ENCODE measurements at regions not wholly inside any gene's neighbourhood (a gene's known extent, or its start where the extent isn't known, plus 50 kb on each side); places are given as distances from the start of the nearest gene placed in this dataset.

DNA sequence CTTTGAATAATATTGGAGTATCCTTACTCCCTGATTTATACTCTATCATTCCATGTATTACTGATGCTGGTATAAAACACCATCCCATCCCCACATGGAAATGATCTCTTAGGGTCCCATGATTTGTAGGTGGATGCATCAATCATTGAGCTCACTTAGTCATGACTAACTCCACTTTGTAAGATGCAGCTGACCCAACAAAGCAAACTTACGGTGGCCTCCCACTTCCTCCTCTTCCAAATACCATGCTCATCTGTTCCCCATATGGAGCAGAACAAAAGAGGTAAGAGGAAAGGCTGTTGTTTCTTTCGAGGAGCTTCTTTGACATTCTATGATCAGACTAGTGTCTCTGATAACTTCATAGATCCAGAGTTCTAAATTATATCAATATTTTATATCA, 640.2 kb upstream of the SLC39A10 start:
- FAIRE-seq (no peak), DNase-seq (ENCODE audit: insufficient read length, low spot score) (no peak)
- TF ChIP-seq CTCF (IDR thresholded peaks at IDR 0.05; ENCODE audit: insufficient read depth, missing control alignments) = no peak

DNA sequence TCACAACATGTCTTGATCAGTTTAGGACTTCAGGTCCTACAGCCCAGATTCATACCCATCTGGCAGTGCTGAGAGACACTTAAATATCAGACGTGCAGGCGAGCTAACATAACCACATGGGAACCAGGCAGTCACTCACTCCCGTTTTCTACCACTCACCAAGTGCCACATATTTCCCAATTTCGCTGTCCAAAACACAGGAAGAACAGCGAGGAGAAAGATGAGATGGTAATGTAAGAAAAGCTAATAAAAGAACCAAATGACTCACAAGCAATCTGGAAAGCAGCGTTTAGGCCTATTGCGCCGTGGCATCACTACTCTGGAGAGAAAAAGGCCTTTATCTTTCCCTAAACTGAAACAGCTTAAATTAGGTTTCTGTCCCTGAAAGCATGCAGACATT, 647.8 kb upstream of the SLC39A10 start:
- DNase-seq (ENCODE audit: insufficient read length, low spot score) (no peak), FAIRE-seq (no peak)
- TF ChIP-seq CTCF (IDR thresholded peaks at IDR 0.05; ENCODE audit: insufficient read depth, missing control alignments) = no peak

DNA sequence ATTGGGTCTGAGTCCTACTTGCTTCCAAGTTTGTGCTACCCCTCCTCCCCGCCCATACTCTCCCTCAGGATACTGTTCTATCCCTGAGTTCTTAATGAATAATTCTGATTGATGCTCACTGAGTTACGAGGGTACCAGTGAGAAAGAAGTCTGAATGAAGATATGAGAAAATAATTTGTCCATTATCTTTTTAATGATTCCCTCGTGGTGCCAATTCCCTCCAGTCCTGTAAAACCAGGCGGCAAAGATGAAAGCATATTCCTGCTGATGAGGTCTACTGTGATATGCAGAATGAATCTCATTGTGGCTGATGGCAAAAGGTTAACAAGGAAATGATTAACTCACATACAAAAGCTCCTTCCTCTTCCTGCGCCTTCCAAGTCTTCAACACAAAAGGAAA, 650.2 kb upstream of the SLC39A10 start:
- no peak for TF ChIP-seq CTCF (IDR thresholded peaks at IDR 0.05; ENCODE audit: insufficient read depth, missing control alignments)
- no peak for FAIRE-seq

DNA sequence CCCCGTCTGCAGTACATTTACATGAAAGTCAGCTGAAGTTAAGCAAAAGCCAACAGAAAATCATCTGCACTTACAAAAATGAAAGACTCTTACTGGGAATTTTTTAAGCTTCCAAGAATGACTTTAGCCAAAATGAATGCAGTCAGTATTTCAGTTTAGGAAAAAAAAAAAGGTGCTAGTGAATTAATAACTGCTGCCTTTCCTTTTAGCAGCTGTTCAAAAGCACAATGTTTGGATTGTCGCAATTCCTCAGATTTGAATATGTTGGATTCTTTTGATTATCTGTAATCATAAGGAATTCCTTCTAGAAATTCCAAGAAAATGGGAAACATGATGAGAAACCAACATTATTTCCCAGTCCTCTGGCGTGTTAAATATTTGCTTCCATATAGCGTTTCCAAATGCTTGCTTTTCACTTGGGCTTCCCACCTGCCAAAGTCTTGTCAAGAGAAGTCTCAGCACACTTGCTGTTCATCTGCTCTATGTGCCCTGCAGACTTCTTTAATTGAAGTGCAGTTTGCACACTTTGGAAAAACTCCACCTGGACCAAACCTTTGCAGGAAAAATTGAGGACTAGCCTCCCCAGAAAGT, 653.0 kb upstream of the SLC39A10 start:
- TF ChIP-seq CTCF (IDR thresholded peaks at IDR 0.05; ENCODE audit: insufficient read depth, missing control alignments) = no peak
- DNase-seq (ENCODE audit: insufficient read length, low spot score) (no peak), FAIRE-seq (no peak)

More for the DNA sequence above, 650.2 kb upstream of the SLC39A10 start:
- no peak for DNase-seq (ENCODE audit: insufficient read length, low spot score)

- no peak for DNase-seq (ENCODE audit: insufficient read length, low spot score)
- no peak for FAIRE-seq
- TF ChIP-seq CTCF (IDR thresholded peaks at IDR 0.05; ENCODE audit: insufficient read depth, missing control alignments) = no peak
These were observed 655.1 kb upstream of the SLC39A10 start for GRCh38 chr2:195001924-195002323.

DNA sequence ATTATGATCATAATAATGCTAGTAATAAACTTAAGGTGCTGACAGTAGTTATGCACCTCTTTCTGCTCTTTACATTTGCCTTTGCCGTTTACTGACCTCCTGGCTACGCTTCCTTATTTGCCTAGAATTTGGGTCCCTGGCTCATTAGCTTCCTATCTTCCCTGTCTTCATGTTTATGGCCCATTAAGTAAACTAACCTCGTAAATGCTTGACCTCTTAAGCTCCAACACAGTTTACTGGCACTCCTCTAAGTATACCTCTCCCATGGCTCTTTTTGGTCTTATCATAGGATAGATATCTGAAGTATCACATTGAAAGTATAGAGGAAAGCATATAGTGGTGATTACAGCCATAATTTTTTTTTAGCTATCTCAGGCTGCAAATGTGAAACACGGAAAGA, 657.3 kb upstream of the SLC39A10 start:
- no peak for FAIRE-seq

More for the DNA sequence above, 657.3 kb upstream of the SLC39A10 start:
- TF ChIP-seq CTCF (IDR thresholded peaks at IDR 0.05; ENCODE audit: insufficient read depth, missing control alignments) = no peak
- DNase-seq (ENCODE audit: insufficient read length, low spot score) = no peak

All from D721Med (cell line).